Cerebellar cortex (tissue), 1 donor: ENCODE measurements at regions not wholly inside any gene's neighbourhood (a gene's known extent, or its start where the extent isn't known, plus 50 kb on each side); places are given as distances from the start of the nearest gene placed in this dataset.

ENCODE experiments used
- DNase-seq: peaks from one replicate; pipeline ENCODE4 v3.0.0-alpha.2; 2015; ENCODE audit warnings: low spot score

GRCh38 chr7:46723742-46724141, 802.7 kb upstream of the IGFBP3 start:
- DNase-seq, result no peak

- no peak for DNase-seq
Observed at GRCh38 chr7:46723003-46723402, 801.9 kb upstream of the IGFBP3 start.

GRCh38 chr7:46720761-46721160, 799.7 kb upstream of the IGFBP3 start:
- DNase-seq, result no peak

- no peak for DNase-seq
Observed at GRCh38 chr7:46719616-46720015, 798.5 kb upstream of the IGFBP3 start.

GRCh38 chr7:46716926-46717325, 795.9 kb upstream of the IGFBP3 start:
- no peak for DNase-seq

- DNase-seq, result no peak
Observed at GRCh38 chr7:46715579-46715978, 794.5 kb upstream of the IGFBP3 start.

GRCh38 chr7:46714904-46715303, 793.8 kb upstream of the IGFBP3 start:
- no peak for DNase-seq

- DNase-seq, result no peak
Observed at GRCh38 chr7:46713868-46714596, 793.0 kb upstream of the IGFBP3 start.

GRCh38 chr7:46710927-46711326, 789.9 kb upstream of the IGFBP3 start:
- DNase-seq, result no peak

- no peak for DNase-seq
Observed at GRCh38 chr7:46707973-46708372, 786.9 kb upstream of the IGFBP3 start.

- no peak for DNase-seq
Observed at GRCh38 chr7:46705386-46706255, 784.5 kb upstream of the IGFBP3 start.

GRCh38 chr7:46696741-46697140, 775.7 kb upstream of the IGFBP3 start:
- no peak for DNase-seq

GRCh38 chr7:46695051-46695708, 774.1 kb upstream of the IGFBP3 start:
- no peak for DNase-seq

- DNase-seq, result no peak
Observed at GRCh38 chr7:46694058-46694457, 773.0 kb upstream of the IGFBP3 start.

GRCh38 chr7:46687203-46687602, 766.1 kb upstream of the IGFBP3 start:
- no peak for DNase-seq

GRCh38 chr7:46685051-46685450, 764.0 kb upstream of the IGFBP3 start:
- no peak for DNase-seq

GRCh38 chr7:46682836-46683624, 762.0 kb upstream of the IGFBP3 start:
- no peak for DNase-seq

GRCh38 chr7:46681865-46682503, 760.9 kb upstream of the IGFBP3 start:
- DNase-seq, result no peak

- DNase-seq, result no peak
Observed at GRCh38 chr7:46680147-46680546, 759.1 kb upstream of the IGFBP3 start.

- DNase-seq, result no peak
Observed at GRCh38 chr7:46679671-46680070, 758.6 kb upstream of the IGFBP3 start.

GRCh38 chr7:46678421-46678820, 757.3 kb upstream of the IGFBP3 start:
- DNase-seq, result no peak

GRCh38 chr7:46675456-46675855, 754.4 kb upstream of the IGFBP3 start:
- DNase-seq, result no peak
